HG03571 (cell line): ENCODE measurements at regions not wholly inside any gene's neighbourhood (a gene's known extent, or its start where the extent isn't known, plus 50 kb on each side); places are given as distances from the start of the nearest gene placed in this dataset.
"Not testable (repeated sequence)": the region's sequence is repeated elsewhere in the genome, so short reads cannot be mapped to it uniquely, and the experiment has no call there.

Source experiments
- ATAC-seq: cut with Tn5 transposase; IDR thresholded peaks from one replicate; pipeline ENCODE4 v1.9.1; 2021; ENCODE audit not compliant: unreplicated experiment

GRCh38 chr1:182235604-182235951 is 156.0 kb downstream of the GLUL start:
- no peak for ATAC-seq

DNA sequence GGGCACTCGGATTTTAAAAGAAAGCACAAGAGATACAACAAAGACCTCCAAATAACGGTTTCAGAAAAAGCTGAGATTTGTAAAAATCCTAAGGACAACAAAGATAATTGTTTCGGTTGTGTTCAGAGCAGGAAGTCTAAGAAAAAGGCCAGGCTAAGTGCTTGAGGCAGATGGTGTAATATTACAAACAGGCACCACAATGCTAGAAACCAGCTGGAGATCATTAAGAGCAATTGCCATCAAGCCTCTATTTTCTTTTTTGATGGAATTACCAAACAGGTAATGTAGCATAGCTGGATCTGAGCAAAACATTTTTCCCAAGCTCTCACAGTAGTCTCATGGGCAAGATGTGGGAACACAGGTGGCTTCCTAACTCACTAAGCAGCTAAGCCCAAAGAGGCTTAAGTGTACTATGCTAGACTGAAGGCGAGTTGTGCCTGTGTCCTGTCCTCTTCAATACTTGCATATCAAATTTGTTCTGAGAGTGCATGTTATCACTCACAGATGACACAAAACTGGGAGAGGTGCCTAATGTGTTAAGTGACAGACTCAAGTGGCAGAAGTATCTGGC is 161.6 kb downstream of the GLUL start:
- no peak for ATAC-seq

DNA sequence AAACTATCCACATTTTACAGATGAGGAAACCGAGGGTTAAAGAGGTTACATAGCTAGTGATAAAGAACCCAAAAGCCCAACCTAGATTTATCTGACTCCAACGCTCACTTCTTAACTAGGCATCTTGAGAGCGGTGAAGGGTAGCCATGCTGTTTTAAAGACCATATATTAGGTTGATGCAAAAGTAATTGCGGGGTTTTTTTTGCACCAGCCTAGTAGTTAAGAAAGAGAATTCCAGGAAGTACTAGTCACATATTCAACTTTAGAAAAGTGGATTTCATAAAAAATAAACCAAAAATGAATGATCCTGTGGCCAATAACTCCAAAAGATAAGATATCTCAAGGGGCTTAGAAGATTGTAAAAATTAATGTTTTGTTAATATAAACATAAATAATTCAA is 162.1 kb downstream of the GLUL start:
- no peak for ATAC-seq

GRCh38 chr1:182227864-182228547 is 163.6 kb downstream of the GLUL start:
- no peak for ATAC-seq

DNA sequence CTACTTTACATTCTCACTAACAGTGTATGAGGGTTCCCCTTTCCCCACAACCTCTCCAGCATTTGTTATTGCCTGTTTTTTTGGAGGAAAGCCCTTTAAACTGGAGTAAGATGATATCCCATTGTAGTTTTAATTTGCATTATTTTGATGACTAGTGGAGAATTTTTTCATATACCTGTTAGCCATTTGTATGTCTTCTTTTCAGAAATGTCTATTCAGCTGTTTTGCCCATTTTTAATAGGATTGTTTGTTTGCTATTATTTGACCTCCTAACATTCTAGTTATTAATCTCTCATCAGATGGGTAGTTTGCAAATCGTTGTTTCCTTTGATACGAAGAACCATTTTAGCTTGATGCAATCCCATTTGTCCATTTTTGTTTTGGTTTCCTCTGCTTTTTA is 165.0 kb downstream of the GLUL start:
- no peak for ATAC-seq

- not testable (repeated sequence) for ATAC-seq
Measured at GRCh38 chr1:182225755-182226154, 164.2 kb upstream of the ZNF648 start.

- ATAC-seq = not testable (repeated sequence)
Measured at GRCh38 chr1:182221990-182222389, 160.5 kb upstream of the ZNF648 start.

DNA sequence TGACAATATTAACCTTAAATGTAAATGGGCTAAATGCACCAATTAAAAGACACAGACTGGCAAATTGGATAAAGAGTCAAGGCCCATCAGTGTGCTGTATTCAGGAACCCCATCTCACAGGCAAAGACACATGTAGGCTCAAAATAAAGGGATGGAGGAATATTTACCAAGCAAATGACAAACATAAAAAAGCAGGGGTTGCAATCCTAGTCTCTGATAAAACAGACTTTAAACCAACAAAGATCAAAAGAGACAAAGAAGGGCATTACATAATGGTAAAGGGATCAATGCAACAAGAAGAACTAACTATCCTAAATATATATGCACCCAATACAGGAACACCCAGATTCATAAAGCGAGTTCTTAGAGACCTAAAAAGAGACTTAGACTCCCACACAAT is 159.9 kb upstream of the ZNF648 start:
- not testable (repeated sequence) for ATAC-seq

DNA sequence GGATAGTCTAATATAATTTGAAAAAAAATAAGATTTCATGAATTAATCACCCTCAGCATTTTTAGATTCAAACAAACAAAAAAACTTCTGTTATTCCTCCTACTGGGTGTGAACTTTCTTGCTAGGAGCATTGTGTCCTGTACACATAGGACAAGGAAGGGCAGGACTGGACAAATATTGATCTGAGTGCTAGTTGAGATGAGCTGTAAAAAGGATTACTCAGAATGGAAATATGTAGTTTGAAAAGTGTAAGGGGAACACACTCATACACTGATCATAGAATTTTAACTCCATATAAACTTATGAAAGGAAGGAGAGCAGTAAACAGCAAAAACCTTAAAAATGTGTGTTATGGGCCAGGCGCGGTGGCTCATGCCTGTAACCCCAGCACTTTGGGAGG is 156.5 kb upstream of the ZNF648 start:
- no peak for ATAC-seq

- ATAC-seq = no peak
Measured at GRCh38 chr1:182217071-182217470, 155.6 kb upstream of the ZNF648 start.

DNA sequence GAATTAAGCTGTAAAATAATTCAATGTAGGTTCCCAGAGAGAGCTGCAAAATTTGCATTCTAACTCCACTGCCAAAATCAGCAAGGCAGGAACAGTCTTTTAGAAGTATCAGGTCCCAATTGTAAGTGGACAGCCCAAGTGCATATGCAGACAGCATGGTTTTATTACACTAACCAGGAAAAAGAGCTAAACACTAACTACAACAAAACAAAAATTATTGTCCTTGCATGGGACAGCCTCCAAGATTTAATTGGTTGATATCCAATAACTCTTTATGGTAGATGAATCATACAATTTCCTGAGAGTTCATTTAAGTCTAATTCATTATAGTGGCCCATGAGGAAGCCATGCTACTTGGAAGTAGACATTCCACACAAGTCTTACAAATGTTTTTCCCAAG is 154.3 kb upstream of the ZNF648 start:
- ATAC-seq = no peak

DNA sequence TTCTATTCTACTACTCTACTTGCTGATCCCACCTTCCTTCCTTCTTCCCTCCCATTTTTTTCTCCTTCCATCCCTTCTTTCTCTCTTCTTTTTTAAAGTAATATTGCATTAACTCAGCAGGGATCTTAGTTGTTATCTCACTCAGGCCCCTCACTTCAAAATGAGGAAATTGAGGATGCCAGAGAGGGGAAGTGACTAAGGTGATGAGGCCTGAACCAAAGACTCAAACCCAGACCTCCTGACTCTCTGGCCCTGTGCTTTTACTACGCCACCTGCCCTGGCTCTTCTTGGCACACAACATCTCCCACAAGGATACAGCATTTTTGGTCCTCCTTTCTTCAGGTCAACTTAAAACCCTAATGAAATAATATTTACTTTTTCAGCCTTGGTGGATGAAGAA is 151.7 kb upstream of the ZNF648 start:
- no peak for ATAC-seq

GRCh38 chr1:182211386-182211785 is 149.9 kb upstream of the ZNF648 start:
- no peak for ATAC-seq

- no peak for ATAC-seq
Measured at GRCh38 chr1:182210417-182210816, 148.9 kb upstream of the ZNF648 start.

DNA sequence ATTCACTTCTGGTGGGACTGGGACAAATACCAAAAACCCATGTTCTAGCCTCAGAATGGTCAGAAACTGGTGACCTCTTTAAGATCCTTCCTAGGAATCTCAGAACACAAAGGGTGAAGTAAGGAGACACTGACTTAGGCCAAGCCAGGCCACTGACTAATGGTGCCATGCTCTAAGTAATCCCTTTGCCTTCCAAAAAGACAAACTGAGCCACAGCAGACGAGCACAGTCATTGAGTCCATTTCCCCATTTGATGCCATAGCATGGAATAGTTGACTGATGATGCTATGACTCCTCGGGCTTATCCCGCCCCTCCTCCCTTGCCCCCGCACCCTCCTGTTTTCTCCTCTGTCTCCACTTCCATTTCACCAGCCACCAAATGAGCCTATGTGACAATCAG is 145.8 kb upstream of the ZNF648 start:
- no peak for ATAC-seq

DNA sequence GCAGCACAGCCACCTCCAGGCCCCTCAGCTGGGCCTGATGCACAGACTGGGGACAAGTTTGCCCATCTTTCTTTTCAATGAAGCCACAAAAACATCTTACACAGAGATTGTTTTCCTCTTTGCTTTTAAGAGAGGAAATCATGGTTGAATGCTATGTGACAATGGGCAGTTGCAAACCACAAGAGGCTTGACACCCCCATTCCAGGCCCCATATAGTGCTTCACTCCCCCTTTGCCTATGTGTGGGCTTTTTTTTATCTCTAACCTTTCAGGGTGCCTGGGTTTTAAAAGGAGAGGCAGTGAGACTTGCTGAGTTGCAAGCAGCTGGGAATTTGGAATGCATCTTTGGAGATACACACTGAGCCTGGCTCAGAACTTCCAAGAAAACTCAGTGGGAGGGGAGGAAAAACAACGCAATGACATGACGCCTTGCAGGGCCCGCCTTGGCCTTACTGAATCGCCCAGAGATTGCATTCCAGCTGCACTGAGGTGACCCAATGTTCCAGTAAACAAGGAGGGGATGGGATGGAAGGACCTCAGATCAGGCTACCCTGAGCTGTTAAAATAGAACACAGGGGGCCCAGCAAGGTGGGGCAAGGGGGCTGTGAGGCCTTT is 145.2 kb upstream of the ZNF648 start:
- ATAC-seq = no peak

- ATAC-seq = no peak
Measured at GRCh38 chr1:182205351-182206022, 144.0 kb upstream of the ZNF648 start.

DNA sequence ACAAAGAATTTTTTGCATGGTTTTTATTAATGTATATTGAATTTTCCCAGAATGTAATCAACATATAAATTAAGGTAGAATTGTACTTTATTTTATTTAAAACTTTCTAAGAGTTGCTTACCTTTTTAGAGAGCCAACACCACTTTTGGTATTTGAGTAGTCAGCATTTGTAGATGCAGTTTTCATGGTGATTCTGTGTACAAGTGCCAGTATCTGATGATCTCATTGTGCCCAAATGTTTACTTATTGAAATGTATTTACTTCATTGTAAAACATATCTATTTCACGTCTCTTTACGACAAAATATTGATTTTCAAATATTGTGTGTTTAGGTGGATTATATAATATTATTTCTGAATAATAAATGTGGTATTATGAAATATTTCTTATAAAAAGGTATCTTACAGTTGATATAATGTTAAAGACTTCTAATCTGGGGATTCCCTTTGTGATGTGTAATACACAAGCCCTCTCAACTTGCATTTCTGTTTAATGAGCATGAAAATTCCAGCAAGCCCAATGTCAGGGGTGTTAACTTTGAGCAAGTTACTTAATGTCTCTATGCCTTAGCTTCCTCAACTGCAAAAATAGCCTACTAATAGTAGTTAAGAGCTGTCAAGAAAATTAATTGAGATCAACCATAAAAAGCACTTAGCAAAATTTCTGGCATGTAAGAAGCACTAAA is 141.8 kb upstream of the ZNF648 start:
- ATAC-seq = no peak

- ATAC-seq = not testable (repeated sequence)
Measured at GRCh38 chr1:182201490-182201889, 140.0 kb upstream of the ZNF648 start.

- no peak for ATAC-seq
Measured at GRCh38 chr1:182200025-182200812, 138.7 kb upstream of the ZNF648 start.
